GM19452 (cell line): ENCODE measurements at regions not wholly inside any gene's neighbourhood (a gene's known extent, or its start where the extent isn't known, plus 50 kb on each side); places are given as distances from the start of the nearest gene placed in this dataset.
"Not testable (repeated sequence)": the region's sequence is repeated elsewhere in the genome, so short reads cannot be mapped to it uniquely, and the experiment has no call there.

ENCODE experiments used
- ATAC-seq: cut with Tn5 transposase; IDR thresholded peaks from one replicate; pipeline ENCODE4 v1.9.1; 2021; ENCODE audit not compliant: unreplicated experiment

DNA sequence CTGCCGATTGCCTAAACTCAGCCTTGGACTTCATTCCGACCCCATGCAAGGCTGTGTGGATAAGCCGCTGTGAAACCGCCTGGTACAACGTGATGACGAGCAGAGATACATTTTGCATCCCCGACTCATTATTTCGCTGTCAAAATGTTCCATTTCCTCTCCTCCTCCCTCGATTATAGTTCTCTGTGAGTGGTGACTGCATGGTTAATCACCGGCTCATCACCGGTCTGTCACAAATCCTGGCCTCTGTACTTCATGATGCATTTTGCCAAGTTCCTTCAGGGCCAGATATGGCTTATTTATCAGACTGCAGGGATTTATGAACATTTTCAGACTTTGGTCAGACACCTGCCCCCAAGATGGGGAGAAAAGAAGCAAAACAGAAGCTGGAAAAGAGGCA is 461.6 kb upstream of the DPP6 start:
- ATAC-seq = no peak

DNA sequence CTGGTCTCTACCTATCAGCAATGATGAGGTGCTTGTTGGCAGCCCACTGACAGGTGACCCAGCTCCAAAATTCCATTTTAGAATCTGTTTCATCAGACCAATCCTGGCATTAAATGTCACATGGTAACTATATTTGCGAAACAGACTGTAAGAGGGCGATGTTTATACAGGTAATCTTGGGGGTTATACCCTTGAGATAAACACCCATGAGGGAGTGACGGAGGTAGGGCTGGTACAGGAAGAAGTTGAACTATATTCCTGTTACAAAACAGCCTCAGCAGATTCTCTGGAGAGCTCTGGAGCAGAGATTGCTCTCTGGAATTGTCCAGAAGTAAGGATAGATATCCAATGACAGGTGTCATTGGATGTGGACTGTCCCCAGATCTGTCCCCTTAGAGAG is 444.8 kb upstream of the DPP6 start:
- no peak for ATAC-seq

DNA sequence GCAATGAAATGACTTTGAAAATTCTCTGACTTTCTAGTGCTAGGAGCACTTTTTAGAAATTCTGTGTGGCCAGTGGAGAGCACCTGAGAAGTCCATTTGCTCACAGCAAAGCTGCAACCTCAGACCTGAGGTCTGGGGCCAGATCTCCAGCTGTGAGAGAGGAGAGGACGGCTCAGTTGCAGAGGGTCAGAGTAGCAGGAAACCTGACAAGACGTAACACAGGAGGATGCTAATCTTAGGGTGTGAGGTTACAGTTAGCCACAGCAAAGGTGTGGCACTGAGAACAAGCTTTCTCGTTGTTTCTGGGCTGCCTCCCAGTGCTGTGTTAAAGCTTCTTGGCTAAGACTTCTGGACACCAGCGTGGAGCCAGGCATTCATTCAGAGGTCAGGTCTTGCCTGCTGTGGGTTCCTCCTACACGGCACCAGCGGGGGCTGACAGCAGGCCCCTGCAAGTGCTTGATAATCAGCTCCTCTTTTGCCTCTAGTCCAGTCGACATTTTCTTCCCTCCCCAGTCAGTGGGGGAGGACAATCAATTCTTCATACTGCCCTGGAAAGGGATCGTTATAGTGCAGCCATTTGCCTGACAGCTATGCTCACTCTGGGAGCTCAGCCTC is 435.4 kb upstream of the DPP6 start:
- ATAC-seq = no peak

DNA sequence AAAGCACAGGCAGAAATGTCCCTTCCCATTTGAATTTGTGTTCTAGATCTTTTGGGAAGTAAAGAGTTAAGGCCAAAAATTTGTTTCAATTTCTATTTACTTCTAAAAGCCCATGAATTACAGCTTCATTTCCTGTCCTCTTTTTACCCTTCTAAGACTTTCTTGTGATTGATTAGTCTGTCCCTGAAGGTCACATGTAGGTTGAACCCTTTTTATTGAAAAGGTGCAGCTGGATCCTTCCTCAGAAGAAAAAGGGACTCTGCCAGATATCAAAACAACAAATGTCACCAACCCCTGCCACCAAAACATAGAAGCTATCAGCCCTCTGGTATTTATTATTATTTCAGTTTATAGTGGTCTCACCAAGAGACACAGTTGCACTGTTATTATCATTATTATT is 424.9 kb upstream of the DPP6 start:
- no peak for ATAC-seq

DNA sequence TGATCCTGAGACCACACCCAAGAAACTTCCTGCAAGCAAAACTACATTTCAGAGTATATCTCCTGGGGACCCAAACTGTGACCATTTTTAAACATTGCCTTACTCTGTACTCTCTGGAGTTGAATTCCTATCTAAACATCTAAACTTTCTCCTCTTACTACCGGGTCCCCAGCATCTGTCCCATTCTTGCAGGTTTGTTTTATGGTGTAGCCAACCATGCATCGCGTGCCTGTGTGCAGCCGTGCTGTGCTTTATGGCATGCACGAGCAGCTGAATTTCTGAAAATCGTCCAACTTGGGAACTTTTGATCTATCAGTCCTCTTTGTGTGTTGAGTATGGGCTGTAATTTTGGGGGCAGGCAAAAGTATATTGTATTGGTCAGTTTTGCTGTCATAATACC is 423.8 kb upstream of the DPP6 start:
- ATAC-seq = no peak

DNA sequence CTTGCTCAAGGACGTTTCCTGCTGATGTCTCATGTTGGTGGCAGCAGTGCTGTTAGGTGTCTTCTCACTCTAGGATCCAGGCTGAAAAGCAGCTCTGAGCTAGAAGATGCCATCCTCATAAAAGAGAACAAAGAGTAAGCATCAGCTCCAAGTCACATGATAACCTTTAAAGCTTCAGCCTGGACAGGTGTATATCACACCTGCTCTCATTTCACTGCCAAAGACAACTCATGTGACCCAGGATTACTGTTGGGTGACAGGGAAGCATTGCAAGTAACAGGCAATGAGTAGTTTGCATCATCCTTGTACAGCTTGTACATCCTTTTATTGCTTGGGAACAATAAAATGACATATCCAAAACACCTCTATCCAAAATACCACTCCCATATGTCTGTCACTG is 423.4 kb upstream of the DPP6 start:
- no peak for ATAC-seq

DNA sequence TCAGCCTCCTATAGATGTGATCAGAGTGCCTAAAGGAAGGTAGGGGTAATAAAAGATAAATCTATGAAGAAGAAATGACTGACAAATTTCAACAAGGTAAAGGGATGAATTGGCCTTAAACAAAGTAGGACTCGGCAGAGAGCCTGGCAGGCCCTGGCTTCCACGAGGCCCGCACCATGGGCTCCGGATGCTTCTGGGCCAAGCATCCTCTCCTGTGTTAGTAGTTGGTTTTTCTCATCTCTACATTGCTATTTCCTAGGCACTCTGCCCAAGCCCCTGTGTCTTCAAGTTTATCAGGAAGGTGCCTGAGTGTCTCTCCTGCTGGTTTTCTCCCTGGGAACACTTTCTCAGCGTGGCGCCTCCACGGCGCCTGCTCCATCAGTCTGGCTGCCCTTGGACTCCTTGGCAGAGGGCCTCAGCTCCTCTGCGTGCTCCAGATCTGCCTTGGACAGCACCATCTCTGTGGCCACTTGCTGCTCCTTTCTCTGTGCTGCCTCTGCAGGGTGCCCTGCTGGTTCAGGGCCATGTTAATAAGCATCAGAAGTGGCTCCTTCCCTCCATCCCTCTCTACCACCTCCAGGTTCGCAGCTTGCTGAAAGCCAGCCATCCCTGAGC is 413.3 kb upstream of the DPP6 start:
- ATAC-seq = no peak

DNA sequence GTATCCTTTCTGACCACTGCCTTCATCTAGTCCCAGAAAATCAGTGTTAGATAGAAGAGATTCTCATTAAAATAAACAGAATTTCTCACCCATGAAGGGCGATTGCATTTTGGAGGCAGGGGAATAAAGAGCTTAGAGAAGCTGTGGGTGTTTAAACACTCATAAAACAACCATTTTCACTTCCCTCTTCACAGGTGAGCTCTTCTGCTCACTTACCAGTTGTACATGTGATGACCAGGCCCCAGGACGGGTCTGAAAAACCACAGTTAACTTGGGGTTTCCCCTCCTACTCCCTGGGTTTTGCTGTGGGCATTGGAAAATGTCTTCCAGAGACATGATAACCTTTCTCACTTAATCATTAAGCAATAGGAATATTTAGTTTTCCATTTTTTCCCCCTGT is 411.6 kb upstream of the DPP6 start:
- ATAC-seq = no peak

DNA sequence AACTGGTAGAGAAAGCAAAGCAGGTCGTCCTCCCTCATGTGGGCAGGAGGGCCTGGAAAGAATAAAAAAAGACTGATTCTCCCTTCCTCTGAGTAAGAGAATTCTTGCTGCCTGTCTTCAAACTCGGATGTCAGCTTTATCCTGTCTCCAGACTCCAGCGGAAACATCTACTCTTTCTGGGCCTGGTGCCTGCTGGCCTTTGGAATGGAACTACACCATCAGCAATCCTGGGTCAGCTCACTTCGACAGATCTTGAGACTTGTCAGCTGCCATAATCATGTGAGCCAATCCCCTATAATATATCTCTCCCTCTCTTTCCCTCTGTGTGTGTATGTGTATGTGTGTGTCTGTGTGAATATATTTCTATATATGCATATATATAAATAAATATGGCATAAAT is 411.0 kb upstream of the DPP6 start:
- ATAC-seq = no peak

DNA sequence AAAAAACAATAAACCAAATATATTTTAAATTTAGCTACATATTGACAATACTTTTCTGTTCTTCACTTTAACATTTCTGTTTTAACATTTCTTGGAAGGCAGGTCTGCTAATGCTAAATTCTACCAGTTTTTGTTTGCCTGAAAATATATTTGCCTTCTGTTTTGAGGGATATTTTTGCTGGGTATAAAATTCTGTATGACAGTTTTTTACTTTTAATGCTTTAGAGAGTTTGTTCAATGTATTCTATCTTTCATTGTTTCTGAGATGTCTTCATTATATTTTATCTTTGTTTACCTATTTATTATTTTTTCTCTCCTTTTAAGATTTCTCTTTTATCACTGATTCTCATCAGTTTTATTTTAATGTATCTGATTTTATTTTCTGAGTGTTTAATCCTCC is 409.2 kb upstream of the DPP6 start:
- ATAC-seq = no peak

DNA sequence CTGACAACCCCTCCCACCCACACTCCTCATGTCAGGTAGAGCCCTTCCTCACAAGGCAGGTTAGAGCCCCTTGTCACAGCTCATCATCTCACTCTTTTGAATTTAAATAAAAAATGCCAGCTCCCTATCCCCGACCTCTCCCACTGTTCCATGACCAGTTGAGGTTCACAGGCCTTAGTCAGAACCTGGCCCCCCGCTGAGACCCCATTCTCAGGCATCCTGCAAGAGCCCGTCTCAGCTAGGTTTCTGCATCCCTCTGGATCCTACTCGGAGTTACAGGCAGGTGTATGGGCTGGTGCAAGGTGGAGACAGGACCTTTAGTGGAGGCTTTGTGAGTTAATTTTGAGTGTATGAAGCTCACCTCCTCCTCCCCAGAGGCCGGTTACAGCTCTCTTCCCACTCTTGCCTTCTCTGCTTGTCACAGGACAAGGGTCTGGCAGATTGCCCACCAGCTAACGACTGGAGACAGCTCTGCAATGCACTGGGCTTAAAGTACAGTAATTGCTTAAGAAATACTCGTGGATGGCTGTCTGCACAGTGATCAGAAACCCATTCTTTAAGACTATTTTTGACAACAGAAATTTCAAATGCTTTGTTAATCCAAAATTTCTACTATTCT is 394.9 kb upstream of the DPP6 start:
- no peak for ATAC-seq

DNA sequence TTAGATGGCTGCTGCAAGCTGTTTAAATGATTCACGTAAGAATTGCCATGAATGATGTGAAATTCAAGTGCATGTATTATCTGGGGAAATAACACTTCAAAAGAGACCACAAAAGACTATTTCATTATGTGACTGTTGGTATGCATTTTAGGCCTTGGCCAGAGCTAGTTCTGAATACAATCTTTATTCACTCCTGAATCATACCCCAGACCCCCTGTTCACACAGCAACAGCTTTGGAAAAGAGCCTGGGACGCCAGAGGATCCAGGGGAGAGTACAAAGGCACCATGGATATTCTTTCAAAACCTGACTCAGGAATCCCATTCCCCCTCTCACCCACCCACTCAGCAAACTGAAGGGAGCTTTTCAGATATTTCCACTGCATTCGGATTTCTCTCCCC is 377.1 kb upstream of the DPP6 start:
- no peak for ATAC-seq

DNA sequence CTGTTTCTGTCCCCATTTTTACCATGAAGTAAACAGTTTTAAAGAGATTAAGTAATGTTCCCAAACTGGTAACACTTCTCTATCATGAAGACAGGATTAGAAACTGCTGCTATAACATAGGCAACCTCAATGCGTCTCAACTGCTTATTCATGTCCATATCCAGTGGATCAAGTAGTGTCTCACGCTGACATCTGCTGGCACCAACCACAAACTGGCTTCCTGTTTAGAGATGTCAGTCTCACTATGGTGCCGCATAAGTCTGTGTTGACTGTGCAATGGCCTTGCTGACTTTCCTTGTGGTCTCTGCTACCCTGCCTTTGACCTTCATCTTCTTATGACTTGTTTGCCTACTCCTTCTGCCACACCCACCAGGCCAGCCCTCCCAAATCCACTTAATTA is 369.6 kb upstream of the DPP6 start:
- ATAC-seq = no peak

DNA sequence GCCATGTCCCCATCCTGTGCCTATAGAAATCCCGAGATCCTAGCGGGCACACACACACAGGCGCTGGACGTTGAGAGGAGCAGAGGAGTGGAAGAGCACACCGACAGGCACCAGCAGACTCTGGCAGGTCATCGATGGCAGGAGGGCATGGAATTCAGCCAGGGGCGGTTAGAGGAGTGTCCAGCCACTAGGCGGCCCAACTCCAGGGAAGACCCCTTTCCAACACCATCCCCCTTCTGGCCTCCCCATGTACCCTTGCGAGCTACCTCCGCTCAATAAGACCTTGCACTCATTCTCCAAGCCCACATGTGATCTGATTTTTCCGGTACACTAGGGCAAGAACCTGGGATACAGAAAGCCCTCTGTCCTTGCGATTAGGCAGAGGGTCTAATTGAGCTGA is 356.0 kb upstream of the DPP6 start:
- ATAC-seq = no peak

DNA sequence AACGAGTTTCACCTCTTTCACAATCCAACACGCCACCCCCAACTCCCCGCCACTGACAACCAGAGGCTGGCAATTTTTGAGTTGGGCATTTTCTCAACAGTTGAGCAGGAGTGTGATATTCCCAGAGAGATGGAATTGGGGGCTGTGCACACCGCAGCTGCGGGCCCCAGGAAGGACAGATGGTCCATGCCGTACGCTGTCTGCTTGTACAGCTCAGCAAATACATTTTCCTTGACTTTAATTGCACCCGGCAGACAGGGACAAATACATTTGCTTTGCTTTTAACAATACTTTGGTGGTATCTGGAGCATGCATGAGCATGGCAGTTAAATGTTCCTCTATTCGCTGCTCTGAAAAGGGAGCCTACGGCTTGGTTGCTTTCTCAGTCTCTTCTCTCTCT is 354.2 kb upstream of the DPP6 start:
- ATAC-seq = no peak

DNA sequence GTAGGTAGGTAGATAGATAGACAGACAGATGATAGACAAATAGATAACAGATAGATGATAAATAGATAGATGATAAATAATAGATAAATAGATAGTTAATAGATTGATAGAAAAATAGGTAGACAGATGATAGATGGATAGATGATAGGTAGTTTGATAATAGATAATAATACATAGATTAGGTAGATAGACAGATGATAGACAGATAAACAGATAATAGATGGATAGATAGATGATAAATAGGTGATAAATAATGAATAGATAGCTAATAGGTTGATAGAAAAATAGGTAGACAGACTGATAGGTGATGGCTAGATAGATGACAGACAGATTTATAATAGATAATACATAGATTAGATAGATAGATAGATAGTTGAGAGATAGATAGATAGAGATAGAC is 350.5 kb upstream of the DPP6 start:
- no peak for ATAC-seq

DNA sequence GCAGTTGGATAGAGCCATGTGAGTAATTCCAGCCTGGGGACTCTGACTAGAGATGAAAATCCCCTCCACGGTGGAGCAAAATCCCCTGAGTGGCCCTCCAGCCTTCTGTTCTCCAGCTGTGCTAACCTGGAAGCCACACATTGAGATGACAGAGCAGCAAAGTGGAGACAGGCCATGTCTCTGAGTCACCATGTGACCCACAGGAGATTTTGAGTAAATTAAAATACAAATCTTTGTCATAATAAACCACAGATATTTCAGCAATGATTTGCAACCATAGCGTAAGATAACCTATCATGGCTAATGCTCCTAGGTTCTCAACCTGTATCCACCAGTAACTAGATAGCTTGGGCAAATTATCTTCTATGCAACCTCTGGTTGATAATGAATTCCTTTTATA is 328.3 kb upstream of the DPP6 start:
- not testable (repeated sequence) for ATAC-seq

DNA sequence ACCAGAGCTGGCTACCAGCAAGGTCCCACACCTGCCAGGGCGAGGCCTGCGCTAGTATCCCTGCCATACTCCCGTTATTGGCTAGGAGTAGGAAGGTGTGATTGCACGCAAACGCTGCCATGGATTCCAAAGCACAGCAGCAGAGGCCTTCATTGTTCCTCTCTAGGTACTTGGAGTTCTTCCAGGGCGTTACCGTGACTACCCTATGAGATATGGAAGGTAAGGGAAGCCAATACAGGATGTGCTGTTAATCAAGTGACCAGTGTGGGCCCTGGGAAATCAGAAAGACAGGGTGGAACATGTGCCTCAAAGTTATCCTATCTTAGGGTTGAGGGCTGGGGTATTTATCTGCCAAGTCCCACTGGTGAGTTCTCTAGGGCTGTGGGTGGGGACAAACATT is 320.7 kb upstream of the DPP6 start:
- not testable (repeated sequence) for ATAC-seq

DNA sequence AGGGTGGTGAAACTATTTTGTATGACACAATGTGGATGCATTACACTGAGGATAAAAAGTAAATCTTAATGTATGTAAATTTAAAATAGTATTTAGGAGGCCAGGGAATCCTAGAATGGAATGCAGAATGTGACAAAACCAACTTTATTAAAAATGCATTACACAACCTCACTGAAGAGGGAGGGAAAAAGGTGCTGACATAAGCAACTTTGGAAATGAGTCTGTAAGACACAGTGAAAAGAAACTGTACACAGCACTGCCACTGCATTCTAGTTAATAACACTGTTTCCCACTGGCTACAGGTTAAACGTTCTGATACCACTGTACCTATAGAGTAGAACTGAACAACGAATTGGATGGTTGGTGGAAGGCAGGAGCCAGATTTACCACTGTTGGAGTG is 308.8 kb upstream of the DPP6 start:
- ATAC-seq = not testable (repeated sequence)

DNA sequence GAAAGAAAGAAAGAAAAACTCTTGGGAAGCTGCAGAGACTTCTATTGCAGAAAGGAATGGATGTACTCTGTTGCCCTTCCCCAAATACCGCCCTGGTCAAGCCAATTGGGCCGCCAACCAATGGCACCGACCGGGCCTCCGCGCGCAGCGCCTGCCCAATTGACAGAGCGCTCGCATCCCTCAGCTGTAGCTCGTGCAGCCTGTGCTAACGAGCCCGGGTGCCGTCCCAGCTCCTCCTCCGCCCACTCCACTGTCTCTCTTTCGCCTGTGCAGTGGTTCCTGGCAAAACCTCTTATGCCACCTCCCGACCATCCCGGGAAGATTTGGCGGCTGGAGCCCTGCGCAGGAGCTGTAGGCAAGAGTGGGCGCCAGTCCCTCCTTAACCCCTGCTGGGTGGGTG is 304.2 kb upstream of the DPP6 start:
- ATAC-seq = not testable (repeated sequence)

DNA sequence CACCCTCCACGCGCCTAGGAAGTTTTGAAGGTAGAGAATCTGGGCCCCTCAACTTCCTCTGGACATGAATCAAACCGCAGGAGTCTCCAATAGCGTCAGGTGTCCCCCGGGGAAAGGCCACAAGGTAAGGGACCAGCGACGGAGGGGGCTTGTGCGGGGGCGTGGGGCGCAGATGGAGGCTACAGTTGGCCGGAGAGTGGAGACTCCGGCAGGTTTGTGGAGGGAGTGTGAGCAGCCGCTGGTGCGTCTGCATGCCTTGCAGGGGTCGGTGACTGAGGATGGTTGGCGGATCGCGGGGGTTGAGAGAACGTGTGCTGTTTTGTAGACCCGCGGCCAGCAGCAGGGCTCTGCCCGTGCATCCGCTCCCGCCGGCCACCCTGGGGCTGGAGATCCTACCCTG is 303.3 kb upstream of the DPP6 start:
- not testable (repeated sequence) for ATAC-seq

DNA sequence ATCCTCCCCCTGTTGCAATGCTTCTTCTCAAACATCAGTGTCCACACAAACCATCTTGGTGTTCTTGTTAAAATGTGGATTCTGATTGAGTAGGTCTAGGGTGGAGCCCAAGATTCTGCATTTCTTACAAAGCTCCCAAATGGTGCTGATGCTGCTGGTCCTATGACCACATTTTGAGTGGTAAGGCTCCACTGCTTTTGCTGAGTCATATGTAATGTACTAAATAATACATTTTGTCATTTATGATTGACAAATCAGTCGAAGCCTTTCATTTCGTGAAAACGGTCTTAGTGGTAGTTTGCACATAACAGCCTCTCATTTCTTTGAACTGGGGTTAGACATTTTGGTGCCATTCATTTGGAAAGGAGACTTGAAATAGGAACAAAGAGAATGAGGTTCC is 286.3 kb upstream of the DPP6 start:
- ATAC-seq = not testable (repeated sequence)

DNA sequence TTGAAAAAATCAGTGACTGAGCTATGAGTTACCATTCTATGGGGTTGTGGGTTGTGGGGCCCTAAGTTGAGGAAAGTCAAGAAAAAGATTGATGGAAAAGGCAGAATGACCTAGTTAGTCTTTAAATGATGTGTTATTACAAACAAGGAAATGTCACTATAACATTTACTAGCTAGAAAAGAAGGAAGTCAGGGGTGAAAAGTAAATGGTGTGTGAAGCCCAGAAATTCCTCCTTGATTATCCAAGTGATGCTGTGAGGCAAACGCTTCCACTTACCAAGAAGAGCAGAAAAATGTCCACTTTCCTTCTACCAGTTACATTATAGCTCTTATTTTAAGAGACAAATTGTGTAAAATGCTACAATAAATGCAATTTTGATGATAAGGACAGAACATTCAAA is 285.3 kb upstream of the DPP6 start:
- not testable (repeated sequence) for ATAC-seq
